Stimulated activated CD8-positive, alpha-beta memory T cell treated with anti-CD3 and anti-CD28 coated beads, Interleukin-2, amount 100 ng/mL, for 48 hours (primary cell): ENCODE measurements at regions not wholly inside any gene's neighbourhood (a gene's known extent, or its start where the extent isn't known, plus 50 kb on each side); places are given as distances from the start of the nearest gene placed in this dataset.

Source experiments
- DNase-seq, 2 donors: peaks; one replicate each; pipeline ENCODE4 v3.0.0-alpha.2; 2020; ENCODE audit warnings: low read depth in 2 of 2

GRCh38 chr15:31554261-31554660, 227.6 kb downstream of the KLF13 start:
- DNase-seq: no peak

GRCh38 chr15:31555022-31555421, 228.4 kb downstream of the KLF13 start:
- no peak for DNase-seq

- DNase-seq: no peak
Observed at GRCh38 chr15:31556494-31557150, 230.0 kb downstream of the KLF13 start.

GRCh38 chr15:31557899-31558298, 231.3 kb downstream of the KLF13 start:
- no peak for DNase-seq

DNA sequence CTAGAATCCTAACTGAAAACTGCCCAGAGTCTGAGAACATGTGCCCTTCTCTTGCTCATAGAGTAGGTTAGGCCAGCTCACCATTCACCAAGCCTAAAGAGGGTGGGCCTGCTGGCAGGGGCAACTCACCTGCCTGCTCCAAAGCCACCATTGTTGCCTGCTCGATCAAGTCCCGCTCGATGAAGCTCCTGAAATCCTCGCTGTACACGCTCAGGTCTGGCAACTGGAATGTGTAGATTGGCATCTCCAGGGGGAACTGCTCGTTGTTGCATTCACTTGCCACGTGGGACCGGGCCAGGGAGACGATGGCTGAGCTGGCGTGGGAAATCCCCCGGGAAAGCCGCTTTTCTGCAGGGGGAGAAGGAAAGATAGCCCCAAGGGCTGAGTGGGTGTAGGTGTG, 232.2 kb downstream of the KLF13 start:
- DNase-seq: no peak

- DNase-seq: no peak
Observed at GRCh38 chr15:31559786-31560185, 233.2 kb downstream of the KLF13 start.

DNA sequence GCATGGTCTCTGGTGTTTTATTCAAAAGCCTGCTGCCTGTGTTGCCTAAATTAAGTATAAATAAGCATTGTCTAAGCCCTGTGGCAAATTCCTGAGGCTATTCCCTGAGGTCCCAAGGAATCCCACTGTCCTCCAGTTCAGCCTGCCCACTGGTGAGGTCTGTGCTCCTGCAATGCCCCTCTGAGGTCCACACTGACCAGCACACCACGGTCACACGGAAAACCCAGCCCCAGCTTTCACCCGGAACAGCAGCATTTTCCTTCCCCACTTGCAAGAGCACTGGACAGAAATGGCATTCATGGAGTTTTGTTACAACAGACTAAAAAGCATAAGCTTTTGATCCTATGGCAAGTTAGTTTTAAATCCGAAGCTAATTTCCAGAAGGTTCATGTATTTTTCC, 234.0 kb downstream of the KLF13 start:
- no peak for DNase-seq

GRCh38 chr15:31561156-31561555, 234.5 kb downstream of the KLF13 start:
- DNase-seq: no peak

DNA sequence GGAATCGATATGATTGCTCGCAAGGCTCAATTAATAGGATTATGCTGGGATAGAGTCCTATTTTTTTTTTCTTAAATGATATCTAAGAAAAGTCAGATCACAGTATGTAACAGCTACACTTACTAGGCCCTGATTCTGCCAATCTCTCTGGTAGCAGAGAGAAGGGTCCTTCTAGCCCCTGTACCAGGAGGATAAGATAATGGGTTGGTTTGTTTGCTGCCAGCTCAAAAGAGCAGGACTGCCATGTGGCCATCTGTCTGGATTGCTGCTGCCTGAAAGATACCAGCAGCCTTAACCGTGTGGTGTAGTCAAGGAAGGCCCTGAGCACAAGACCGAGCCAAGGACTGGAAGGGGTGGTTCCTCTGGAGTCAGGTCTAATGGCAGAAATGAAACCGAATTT, 236.4 kb downstream of the KLF13 start:
- no peak for DNase-seq

DNA sequence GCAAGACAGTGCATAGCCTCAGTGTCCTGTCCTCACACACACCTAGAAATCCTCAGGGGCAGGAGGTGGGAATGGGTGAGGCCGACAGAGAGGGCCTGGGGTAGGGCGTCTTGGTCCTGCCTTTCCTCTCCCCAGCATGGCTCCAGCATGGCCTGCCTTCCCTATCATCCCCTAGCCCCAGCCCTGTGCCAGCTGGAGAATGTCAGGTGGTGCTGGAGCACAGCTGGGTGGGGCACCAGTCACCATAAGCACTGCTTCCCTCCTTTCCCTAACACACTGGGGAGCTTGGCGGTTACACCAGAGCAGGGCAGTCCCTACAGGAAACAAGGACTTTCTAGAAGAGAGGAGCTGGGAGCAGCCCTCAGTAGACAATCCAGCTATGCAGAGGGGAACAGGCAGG, 236.8 kb downstream of the KLF13 start:
- no peak for DNase-seq

- DNase-seq: no peak
Observed at GRCh38 chr15:31567861-31568260, 241.2 kb downstream of the KLF13 start.

- DNase-seq: no peak
Observed at GRCh38 chr15:31569836-31570235, 243.2 kb downstream of the KLF13 start.

DNA sequence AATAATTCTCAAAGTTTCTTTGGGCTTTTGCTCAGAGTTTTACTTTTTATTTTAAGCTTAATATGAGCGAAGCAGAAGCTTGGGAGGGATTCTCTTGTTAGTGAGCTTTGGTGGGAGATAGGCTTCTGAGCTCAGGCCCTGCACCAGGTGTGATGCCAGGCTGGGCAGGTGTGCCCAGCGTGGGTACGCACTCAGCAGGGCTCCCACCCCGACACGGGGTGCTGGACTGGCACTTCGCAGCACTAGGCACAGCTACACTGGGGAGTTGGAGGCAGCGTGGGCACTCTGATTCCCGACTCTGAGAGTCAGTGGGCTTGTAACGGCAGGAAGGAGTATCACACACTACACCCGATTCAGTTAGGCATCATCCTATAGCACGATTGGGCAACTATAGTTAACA, 244.0 kb downstream of the KLF13 start:
- no peak for DNase-seq

GRCh38 chr15:31571676-31572075, 245.0 kb downstream of the KLF13 start:
- DNase-seq: no peak

- DNase-seq: no peak
Observed at GRCh38 chr15:31573759-31574158, 247.1 kb downstream of the KLF13 start.

DNA sequence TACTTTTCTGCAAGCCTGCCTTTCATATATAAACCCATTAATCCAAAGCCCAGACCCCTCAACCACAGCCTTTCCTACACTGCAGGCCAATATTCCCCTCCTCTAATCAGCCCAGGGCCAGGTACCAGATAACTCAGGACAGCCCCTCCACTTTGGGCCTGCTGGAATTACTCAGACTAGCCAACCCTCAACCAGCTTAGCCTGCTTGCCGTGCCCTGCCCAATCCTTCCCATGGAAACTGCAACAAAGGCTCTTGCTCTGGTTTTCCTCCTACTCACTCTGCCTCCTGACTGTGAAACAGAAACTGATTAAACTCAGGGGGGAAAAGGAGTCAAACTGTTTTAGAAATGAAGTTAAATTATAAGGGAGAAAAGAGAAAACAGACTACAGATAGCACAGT, 248.1 kb downstream of the KLF13 start:
- DNase-seq: no peak

DNA sequence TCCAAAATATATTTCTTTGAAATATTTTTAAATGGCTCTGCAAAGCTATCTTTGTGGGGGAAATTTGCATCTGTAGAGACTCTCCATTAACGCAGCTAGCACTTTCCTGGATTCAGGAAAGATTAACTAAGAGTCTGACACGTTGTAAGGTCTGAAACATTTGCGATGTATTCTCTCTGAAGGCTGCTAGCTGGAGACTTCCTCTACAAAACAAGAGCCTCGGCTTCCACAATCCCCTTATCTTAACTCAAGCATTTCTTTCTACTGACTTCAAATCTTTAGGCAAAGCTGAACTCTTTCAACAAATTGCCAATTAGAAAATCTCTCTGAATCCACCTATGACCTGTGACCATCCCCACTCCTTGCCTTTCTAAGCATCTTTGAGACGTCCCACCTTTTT, 250.5 kb downstream of the KLF13 start:
- DNase-seq: no peak

DNA sequence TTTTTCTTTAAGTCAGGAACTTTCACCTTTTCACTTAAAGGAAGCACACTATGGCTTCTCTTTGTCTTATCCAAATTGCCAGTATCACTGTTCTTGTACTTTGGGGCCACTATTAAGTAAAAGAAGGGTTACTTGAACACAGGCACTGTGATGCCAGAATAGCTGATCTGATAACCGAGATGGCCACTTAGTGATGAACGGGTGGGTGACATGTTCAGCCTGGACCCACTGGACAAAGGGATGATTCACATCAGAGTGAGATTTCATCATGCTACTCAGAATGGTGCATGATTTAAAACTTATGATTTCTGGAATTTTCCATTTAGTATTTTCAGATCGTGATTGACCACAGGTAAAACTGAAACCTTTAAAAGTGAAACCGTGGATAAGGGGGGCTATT, 252.6 kb downstream of the KLF13 start:
- no peak for DNase-seq

DNA sequence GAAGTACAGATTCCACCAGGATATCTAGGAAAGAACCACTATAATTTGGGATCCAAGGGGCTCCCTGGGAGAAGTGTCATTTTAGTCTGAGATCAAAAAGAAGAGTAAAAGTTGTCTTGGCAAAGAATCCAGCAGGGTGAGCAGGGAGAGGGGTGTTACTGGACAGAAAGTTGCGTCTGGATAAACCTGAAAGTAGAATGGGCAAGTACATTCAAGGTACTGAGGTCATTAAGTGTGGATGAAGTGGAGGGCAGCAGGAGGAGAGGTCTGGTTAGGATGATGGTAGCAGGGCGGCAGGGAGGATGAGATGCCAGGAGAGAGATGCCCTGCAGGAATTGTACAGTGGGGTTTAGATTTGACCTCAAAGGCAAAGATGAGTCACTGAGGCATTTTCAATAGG, 253.3 kb downstream of the KLF13 start:
- no peak for DNase-seq

GRCh38 chr15:31584195-31584594, 257.6 kb downstream of the KLF13 start:
- no peak for DNase-seq

DNA sequence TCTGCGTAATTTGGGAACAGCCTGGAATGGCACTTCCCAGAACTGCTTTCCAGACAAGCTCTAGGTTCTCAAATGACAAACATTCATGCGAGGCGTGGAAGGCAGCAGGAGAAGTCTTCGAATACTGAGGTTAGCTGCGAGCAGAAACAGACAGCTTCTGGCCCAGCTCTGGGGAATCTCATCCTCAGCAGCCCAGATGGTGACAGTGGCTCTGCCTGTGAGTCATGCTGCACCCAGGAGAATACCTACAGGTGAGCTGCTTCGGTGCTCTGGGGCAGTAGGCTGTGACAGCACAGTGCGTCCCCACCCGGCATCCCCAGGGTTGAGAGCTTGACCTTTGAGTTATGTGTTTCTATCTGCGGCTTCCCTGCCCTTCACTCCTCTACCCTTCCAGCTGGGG, 258.6 kb downstream of the KLF13 start:
- DNase-seq: no peak

DNA sequence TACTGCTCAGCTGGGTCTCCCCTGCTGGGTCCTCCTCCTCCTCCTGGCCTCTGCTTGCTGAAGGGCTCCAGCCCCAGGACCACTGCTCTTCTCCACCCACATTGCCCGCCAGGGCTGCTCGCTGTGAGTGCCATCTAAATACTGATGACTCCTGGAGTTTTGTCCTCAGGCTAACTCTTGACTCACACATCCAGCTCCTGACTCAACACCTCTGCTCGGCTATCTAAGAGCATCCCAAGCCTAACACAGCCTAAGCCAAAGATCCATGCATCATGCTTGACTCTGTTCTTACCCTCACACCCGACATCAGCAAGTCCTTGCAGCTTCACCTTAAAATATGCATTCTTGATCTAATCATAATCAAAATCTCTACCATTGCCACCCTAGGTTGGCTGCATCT, 260.2 kb downstream of the KLF13 start:
- no peak for DNase-seq

DNA sequence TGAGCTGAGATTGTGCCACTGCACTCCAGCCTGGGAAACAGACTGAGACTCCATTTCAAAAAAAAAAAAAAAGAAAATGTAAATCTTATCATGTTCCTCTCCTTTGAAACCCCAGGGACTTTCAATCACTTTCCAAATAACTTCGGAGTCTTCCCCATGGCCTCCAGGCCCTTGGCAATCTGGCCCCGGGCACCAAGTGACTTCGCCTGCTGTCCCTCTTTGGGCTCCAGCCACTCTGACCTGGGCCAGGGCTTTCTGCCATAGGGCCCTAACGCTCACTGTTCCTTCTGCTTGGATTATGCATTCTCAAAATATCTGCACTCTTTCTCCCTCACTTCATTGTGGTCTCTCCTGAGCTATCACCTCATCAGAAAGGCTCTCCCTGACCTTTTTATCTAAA, 260.9 kb downstream of the KLF13 start:
- DNase-seq: no peak

DNA sequence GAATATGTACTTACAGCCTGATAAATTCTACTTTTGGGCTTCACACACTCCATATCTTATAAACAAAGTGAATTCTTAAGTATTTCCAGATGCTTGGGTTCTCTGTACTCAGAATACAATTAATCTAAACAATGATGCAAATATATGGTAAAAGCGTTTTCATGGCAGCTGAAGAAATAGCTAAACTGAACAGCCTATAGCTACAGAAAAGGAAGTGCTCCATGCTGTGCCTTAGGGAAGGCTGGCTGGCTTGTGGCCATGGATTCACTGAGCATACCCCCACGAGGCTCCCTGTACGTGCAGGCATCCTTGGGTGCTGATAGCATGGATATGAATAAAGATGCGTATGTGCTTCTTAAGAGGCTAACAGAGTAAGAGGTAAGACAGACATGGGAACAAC, 264.0 kb downstream of the KLF13 start:
- no peak for DNase-seq

DNA sequence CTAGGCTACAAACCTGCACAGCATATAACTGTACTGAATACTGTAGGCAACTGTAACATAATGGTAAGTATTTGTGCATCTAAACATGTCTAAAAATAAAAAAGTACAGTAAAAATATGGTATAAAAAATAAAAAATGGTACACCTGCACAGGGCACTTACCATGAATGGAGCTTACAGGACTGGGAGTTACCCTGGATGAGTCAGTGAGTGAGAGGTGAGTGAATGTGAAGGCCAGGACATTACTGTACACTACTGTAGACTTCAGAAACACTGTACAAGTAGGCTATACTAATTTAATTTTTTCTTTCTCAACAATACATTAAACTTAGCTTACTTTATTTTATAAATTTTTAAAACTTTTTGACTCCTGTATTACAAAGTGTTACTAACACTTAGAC, 265.3 kb downstream of the KLF13 start:
- no peak for DNase-seq
